AG09309 (cell line): ENCODE measurements at regions not wholly inside any gene's neighbourhood (a gene's known extent, or its start where the extent isn't known, plus 50 kb on each side); places are given as distances from the start of the nearest gene placed in this dataset.

ENCODE experiments used
- DNase-seq: peaks from one replicate; pipeline ENCODE4 v3.0.0-alpha.2; 2010; ENCODE audit warnings: low read depth
- H3K4me3 ChIP-seq: 2 replicates; pipeline ENCODE4 v1.5.1; 2011; ENCODE audit warnings: mild to moderate bottlenecking, low read depth, low read length, moderate library complexity; ENCODE audit not compliant: control insufficient read depth
- TF ChIP-seq, protein P1 (sequence below): IDR thresholded peaks from 2 replicates; pipeline ENCODE4 v1.5.1; 2011; ENCODE audit warnings: mild to moderate bottlenecking, low read depth, low read length, inconsistent platforms; ENCODE audit not compliant: insufficient read depth, control insufficient read depth; ENCODE audit errors: missing control alignments

DNA sequence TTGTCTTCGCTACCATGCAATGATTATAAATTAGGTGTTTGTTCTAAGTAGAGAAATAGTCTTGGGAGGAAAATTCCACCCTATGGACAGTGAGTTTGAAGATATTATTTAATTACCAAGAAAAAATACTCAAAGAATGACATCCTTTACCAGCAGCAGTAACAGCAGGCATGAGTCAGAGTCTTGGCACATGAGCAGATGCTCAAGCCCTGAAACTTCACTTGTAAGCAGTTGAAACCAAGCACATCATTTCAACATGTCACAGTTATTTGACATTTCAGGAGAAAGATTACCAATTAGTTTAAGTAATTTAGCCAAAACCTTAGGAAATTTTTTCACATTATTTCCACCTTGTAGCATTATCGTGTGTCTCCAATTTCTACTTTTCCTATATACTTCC is 99.2 kb downstream of the C12orf50 start:
- TF ChIP-seq, protein P1, sequence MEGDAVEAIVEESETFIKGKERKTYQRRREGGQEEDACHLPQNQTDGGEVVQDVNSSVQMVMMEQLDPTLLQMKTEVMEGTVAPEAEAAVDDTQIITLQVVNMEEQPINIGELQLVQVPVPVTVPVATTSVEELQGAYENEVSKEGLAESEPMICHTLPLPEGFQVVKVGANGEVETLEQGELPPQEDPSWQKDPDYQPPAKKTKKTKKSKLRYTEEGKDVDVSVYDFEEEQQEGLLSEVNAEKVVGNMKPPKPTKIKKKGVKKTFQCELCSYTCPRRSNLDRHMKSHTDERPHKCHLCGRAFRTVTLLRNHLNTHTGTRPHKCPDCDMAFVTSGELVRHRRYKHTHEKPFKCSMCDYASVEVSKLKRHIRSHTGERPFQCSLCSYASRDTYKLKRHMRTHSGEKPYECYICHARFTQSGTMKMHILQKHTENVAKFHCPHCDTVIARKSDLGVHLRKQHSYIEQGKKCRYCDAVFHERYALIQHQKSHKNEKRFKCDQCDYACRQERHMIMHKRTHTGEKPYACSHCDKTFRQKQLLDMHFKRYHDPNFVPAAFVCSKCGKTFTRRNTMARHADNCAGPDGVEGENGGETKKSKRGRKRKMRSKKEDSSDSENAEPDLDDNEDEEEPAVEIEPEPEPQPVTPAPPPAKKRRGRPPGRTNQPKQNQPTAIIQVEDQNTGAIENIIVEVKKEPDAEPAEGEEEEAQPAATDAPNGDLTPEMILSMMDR, result no peak
- DNase-seq, result peak; percentile 3
- H3K4me3 ChIP-seq, result no peak overlapping the region

DNA sequence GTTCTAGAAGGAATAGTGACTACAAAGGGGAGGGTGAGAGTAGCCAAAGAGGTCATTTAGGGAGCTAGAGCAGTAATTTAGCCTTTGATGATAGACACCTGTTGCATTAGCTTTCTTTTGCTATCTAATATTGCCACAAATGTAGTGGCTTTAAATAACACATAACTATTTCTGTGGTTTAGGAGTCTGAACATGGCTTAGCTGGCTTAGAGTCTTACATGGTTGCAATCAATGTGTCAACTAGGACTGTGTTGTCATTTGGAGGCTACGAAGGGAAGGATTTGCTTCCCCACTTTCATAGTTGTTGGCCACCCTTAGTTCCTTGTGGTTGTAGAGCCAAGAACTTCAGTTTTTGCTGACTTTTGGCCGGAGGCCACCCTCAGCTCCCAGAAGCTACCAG is 99.9 kb downstream of the C12orf50 start:
- H3K4me3 ChIP-seq, result no peak overlapping the region
- TF ChIP-seq, protein P1, result no peak
- no peak for DNase-seq

DNA sequence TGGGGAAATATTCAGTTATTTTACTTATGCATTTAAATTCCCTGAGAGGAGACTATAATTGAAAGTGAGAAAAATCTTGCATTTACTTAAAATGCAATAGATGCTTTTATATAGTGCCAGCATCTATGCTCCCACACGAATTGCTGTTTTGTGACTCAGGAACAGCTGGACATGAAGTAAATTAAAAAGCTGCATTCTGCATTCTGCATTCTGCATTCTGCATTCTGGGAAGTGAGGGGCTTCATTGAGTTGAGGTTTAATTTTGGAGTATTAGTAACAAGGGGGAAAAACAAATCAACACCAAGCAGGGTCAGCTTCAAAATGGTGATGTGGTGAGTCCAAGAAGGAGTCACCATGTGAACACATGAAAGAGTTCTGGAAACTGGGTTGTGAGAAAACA is 101.2 kb downstream of the C12orf50 start:
- H3K4me3 ChIP-seq, result no peak overlapping the region
- DNase-seq, result no peak
- TF ChIP-seq, protein P1, result no peak

DNA sequence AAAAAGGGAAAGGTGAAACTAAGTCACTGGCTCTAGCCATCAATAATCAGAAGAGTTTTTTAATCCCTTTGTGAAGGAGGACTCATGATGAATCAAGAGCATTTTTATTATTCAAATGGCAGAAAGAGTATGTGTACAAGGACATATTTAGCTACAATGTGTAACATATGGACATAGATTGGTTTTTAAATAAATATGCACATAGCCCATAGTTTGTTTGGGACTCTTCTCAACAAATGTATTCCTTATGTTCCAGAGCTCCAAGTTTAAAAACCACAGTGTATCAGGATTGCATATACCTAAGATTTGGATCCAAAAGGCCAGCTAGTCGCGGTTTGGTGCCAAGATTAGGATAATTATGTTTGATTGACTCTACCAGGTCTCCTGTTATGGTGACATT is 104.2 kb downstream of the C12orf50 start:
- no peak for DNase-seq
- H3K4me3 ChIP-seq, result no peak overlapping the region
- TF ChIP-seq, protein P1, result no peak

DNA sequence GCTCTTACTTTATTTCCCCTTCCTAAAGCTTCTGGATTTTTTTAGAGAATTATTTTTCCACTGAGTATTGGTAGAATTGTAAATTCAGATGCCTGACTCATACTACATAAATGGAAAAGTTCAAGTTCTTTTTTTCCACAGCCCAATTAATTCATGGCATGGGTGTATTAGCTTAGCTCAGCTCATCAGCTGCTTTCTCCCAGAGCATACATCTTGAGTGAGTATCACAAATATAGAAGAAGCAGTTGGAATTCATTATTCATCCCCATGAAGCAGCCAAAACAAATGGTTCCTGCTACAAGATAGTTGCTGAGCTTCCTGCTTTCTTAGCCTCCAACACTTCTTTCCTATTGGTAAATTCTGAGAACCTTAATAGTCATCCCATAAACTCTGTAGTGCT is 105.1 kb downstream of the C12orf50 start:
- no peak overlapping the region for H3K4me3 ChIP-seq
- TF ChIP-seq, protein P1, result no peak
- no peak for DNase-seq

DNA sequence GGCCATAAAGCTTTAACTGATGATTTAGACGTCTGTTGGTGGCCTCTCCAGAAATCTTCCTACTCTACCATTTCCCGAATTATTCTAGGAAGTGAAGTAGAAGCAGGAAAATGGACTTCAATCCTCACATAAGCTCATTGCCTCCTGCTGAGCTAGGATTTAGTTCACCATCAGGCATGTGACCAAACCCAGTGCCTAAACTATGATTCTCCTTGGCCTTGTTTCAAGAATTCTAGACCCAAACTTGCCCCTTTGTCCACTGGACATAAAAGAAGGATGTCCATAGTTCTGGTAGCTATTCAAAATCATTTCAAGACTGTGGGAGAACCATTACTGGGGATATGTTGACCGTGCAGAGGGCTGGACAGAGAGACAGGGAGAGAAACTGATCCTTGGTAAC is 105.8 kb downstream of the C12orf50 start:
- TF ChIP-seq, protein P1, result no peak

DNA sequence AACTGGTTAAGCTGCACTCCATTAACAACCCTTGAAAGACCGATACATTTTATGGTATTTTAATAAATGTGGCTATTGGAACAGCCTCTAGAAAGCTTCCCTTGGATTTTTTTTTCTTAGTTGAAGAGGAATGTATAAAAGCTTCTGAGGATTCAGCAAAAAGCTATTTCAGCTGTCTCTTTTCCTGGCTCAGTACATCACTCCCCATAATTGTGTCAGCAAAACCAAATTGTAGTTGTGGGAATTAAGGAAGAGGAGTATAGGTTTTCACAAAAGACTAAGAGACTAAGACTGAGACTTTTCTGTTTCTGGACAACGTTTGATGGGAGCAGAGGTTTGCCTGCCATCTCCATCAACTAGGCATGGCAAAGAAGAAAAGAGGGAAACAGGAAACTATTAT is 106.5 kb downstream of the C12orf50 start:
- no peak for DNase-seq
- no peak overlapping the region for H3K4me3 ChIP-seq
- TF ChIP-seq, protein P1, result no peak

More for the DNA sequence above, 105.8 kb downstream of the C12orf50 start:
- H3K4me3 ChIP-seq, result no peak overlapping the region
- DNase-seq, result no peak
